CD14-positive monocyte (primary cell): ENCODE measurements at regions not wholly inside any gene's neighbourhood (a gene's known extent, or its start where the extent isn't known, plus 50 kb on each side); places are given as distances from the start of the nearest gene placed in this dataset.

Experiments
- DNase-seq, 3 donors: peaks; one replicate each; pipeline ENCODE4 v3.0.0-alpha.2; 2011 to 2022
- H2AFZ ChIP-seq: 2 replicates; pipeline ENCODE4 v1.6.0; 2012; ENCODE audit warnings: mild to moderate bottlenecking, low read depth, low read length, inconsistent platforms; ENCODE audit not compliant: insufficient read depth, poor library complexity, severe bottlenecking
- H3K27ac ChIP-seq, 2 donors: 1 replicate in 1 of 2; 2 replicates in 1 of 2; pipeline ENCODE4 v1.5.1; 2012 to 2013; ENCODE audit warnings: low read length in 2 of 2, control low read depth in 1 of 2, inconsistent platforms in 1 of 2, low read depth in 1 of 2, mild to moderate bottlenecking in 1 of 2
- H3K27me3 ChIP-seq, 2 donors: one replicate each; pipeline versions ENCODE4 v1.6.0 to v1.6.1; 2011 to 2013; ENCODE audit warnings: low read length in 2 of 2; ENCODE audit not compliant: control insufficient read depth in 2 of 2, insufficient read depth in 2 of 2
- H3K36me3 ChIP-seq, 2 donors: replicated peaks in 1 of 2; 1 replicate in 1 of 2; 2 replicates in 1 of 2; pipeline versions ENCODE4 v1.5.1 to v1.6.1; 2012 to 2013; ENCODE audit warnings: low read length in 2 of 2, control low read depth in 1 of 2, inconsistent platforms in 1 of 2, mild to moderate bottlenecking in 1 of 2; ENCODE audit not compliant: insufficient read depth in 2 of 2, control insufficient read depth in 1 of 2
- H3K4me1 ChIP-seq, 2 donors: 1 replicate in 1 of 2; 2 replicates in 1 of 2; pipeline versions ENCODE4 v1.5.1 to v1.6.1; 2012 to 2013; ENCODE audit warnings: low read length in 2 of 2, control low read depth in 1 of 2, inconsistent platforms in 1 of 2, mild to moderate bottlenecking in 1 of 2, moderate library complexity in 1 of 2; ENCODE audit not compliant: insufficient read depth in 2 of 2, control insufficient read depth in 1 of 2
- H3K4me2 ChIP-seq: replicated peaks from 2 replicates; pipeline ENCODE3; 2012; ENCODE audit warnings: low read length, moderate library complexity, mild to moderate bottlenecking; ENCODE audit not compliant: poor library complexity, severe bottlenecking; ENCODE audit errors: extremely low read depth
- H3K4me3 ChIP-seq, 3 experiments: fragments of 200-600 bp in 1 of 3; sonication (generic) in 1 of 3; replicated peaks in 1 of 3; 1 replicate in 2 of 3; 2 replicates in 1 of 3; pipeline ENCODE4 v1.5.1; 2011 to 2013; ENCODE audit warnings: low read length in 3 of 3, mild to moderate bottlenecking in 3 of 3, control low read depth in 2 of 3, low read depth in 2 of 3, inconsistent platforms in 1 of 3, moderate library complexity in 1 of 3
- H3K79me2 ChIP-seq: 2 replicates; pipeline ENCODE4 v1.6.0; 2012; ENCODE audit warnings: mild to moderate bottlenecking, control low read depth, inconsistent platforms, low read length, moderate library complexity; ENCODE audit not compliant: insufficient read depth
- H3K9ac ChIP-seq: 2 replicates; pipeline ENCODE4 v1.6.0; 2017; ENCODE audit warnings: low read length, mild to moderate bottlenecking; ENCODE audit not compliant: insufficient read depth, poor library complexity, severe bottlenecking
- H3K9me3 ChIP-seq, 2 donors: replicated peaks in 1 of 2; 1 replicate in 1 of 2; 2 replicates in 1 of 2; pipeline versions ENCODE4 v1.5.1 to v1.6.1; 2012 to 2013; ENCODE audit warnings: low read length in 2 of 2, control low read depth in 1 of 2; ENCODE audit not compliant: control insufficient read depth in 1 of 2, insufficient read depth in 1 of 2
- H4K20me1 ChIP-seq: 2 replicates; pipeline ENCODE4 v1.6.0; 2012; ENCODE audit warnings: mild to moderate bottlenecking, low read length, control low read depth, moderate library complexity; ENCODE audit not compliant: insufficient read depth
- H3K27ac Mint-ChIP-seq, 7 donors: one replicate each; pipeline ENCODE4 v1.8.0; 2020; ENCODE audit warnings: mild to moderate bottlenecking in 7 of 7, mixed read lengths in 7 of 7, moderate library complexity in 6 of 7, inconsistent platforms in 2 of 7
- H3K27me3 Mint-ChIP-seq, 3 donors: one replicate each; pipeline ENCODE4 v1.8.0; 2021 to 2022; ENCODE audit warnings: low read depth in 3 of 3, mild to moderate bottlenecking in 3 of 3, mixed read lengths in 3 of 3, moderate library complexity in 3 of 3, inconsistent platforms in 1 of 3
- H3K36me3 Mint-ChIP-seq, 2 donors: one replicate each; pipeline ENCODE4 v1.8.0; 2020; ENCODE audit warnings: mixed read lengths in 2 of 2, inconsistent platforms in 1 of 2, mild to moderate bottlenecking in 1 of 2
- H3K4me1 Mint-ChIP-seq: one replicate; pipeline ENCODE4 v1.8.0; 2020; ENCODE audit warnings: mild to moderate bottlenecking, mixed read lengths
- H3K4me3 Mint-ChIP-seq, 2 donors: one replicate each; pipeline ENCODE4 v1.8.0; 2020; ENCODE audit warnings: mild to moderate bottlenecking in 2 of 2, mixed read lengths in 2 of 2, moderate library complexity in 1 of 2
- H3K9me3 Mint-ChIP-seq, 7 donors: one replicate each; pipeline ENCODE4 v1.8.0; 2020 to 2022; ENCODE audit warnings: mixed read lengths in 7 of 7, mild to moderate bottlenecking in 6 of 7, moderate library complexity in 6 of 7, inconsistent platforms in 2 of 7
- WGBS: methylation state at CpG from one replicate; pipeline ENCODE4 v1.1.5; 2013; ENCODE audit warnings: missing lambda C conversion rate; ENCODE audit not compliant: insufficient coverage; 5-methylcytosine and 5-hydroxymethylcytosine counted together
- intact Hi-C, 2 donors: fragments of 100-400 bp; cut with micrococcal nuclease; formaldehyde crosslinking; loops; one replicate each; pipeline versions ENCODE4 v1.15.0 to v1.15.1; 2023
- TF ChIP-seq, protein P1 (sequence below): fragments of 200-600 bp; IDR thresholded peaks from one replicate; pipeline ENCODE4 v1.8.0; 2022; ENCODE audit warnings: antibody characterized with exemption, mild to moderate bottlenecking

DNA sequence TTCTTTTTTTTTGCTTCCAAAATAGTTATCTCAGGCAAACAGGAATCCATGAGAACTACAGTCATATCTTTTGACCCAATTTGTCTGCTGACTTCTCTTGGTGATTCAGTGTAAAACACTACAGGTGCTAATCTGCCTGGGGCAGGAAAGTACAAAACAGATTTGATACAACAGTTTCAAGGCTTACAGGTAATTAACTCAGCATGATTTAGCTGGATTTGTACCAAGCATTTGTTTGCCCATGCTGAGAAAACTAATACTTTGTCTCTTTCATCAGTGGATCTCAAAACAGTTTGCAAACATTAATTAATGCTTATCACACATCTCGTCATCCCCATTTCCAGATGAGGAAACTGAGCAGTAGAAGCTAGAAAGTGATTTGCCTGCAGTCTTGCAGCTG, 312.5 kb upstream of the SEMA6A start:
- TF ChIP-seq, protein P1, sequence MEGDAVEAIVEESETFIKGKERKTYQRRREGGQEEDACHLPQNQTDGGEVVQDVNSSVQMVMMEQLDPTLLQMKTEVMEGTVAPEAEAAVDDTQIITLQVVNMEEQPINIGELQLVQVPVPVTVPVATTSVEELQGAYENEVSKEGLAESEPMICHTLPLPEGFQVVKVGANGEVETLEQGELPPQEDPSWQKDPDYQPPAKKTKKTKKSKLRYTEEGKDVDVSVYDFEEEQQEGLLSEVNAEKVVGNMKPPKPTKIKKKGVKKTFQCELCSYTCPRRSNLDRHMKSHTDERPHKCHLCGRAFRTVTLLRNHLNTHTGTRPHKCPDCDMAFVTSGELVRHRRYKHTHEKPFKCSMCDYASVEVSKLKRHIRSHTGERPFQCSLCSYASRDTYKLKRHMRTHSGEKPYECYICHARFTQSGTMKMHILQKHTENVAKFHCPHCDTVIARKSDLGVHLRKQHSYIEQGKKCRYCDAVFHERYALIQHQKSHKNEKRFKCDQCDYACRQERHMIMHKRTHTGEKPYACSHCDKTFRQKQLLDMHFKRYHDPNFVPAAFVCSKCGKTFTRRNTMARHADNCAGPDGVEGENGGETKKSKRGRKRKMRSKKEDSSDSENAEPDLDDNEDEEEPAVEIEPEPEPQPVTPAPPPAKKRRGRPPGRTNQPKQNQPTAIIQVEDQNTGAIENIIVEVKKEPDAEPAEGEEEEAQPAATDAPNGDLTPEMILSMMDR, result no peak
- H3K27me3 ChIP-seq, result no peaks in the 10 kb centered on the region
- Mint-ChIP-seq H3K4me3 (no peak overlapping the region), H3K27ac (no peak overlapping the region), H3K9me3 (peaks cover 0 to 13% (median 2%) of the 10 kb centered on the region in 7 donors), H3K4me1 (no peaks in the 10 kb centered on the region), H3K27me3 (peaks cover 0 to 4% (median 0%) of the 10 kb centered on the region in 3 donors), H3K36me3 (no peaks in the 10 kb centered on the region)
- no peak overlapping the region for H3K27ac ChIP-seq
- H3K4me3 ChIP-seq, result no peak overlapping the region
- DNase-seq, result no peak
- intact Hi-C loops, result no loop called here
- no peak overlapping the region for H2AFZ ChIP-seq
- H3K9ac ChIP-seq, result no peak overlapping the region
- no CpG with 5 or more reads among the region's 1 CpG for WGBS
- H3K9me3 ChIP-seq, result peaks cover 2 to 4% of the 10 kb centered on the region in 2 donors
- no peaks in the 10 kb centered on the region for H3K4me1 ChIP-seq
- no peak overlapping the region for H3K4me2 ChIP-seq
- H3K79me2 ChIP-seq, result no peaks in the 10 kb centered on the region
- no peaks in the 10 kb centered on the region for H3K36me3 ChIP-seq
- no peaks in the 10 kb centered on the region for H4K20me1 ChIP-seq

DNA sequence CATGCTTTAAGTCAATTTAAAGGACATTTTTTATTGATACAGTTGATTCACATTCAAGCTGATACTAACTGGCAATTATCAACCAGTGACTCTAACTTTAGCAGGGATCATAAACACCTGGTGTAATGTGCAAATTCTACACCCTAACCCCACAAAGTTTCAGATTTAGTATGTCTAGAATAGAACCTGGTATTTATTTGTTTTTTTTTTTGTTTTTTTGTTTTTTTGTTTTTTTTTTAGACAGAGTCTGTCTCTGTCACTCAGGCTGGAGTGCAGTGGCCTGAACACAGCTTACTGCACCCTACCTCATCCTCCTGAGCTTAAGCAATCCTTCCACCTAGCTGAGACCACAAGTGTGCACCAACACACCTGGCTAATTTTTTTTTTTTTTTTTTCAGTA, 311.2 kb upstream of the SEMA6A start:
- TF ChIP-seq, protein P1, result no peak
- H3K27ac Mint-ChIP-seq, result no peak overlapping the region
- no peak overlapping the region for H3K9ac ChIP-seq
- no peaks in the 10 kb centered on the region for H4K20me1 ChIP-seq
- H3K79me2 ChIP-seq, result no peaks in the 10 kb centered on the region
- H2AFZ ChIP-seq, result no peak overlapping the region
- DNase-seq, result no peak
- no peaks in the 10 kb centered on the region for H3K27me3 ChIP-seq
- peaks cover 2 to 8% of the 10 kb centered on the region in 2 donors for H3K9me3 ChIP-seq
- H3K36me3 ChIP-seq, result no peaks in the 10 kb centered on the region
- H3K27ac ChIP-seq, result no peak overlapping the region
- H3K9me3 Mint-ChIP-seq, result peaks cover 0 to 12% (median 3%) of the 10 kb centered on the region in 7 donors
- H3K4me1 ChIP-seq, result no peaks in the 10 kb centered on the region
- H3K4me3 ChIP-seq, result no peak overlapping the region
- no peaks in the 10 kb centered on the region for H3K36me3 Mint-ChIP-seq
- no peak overlapping the region for H3K4me2 ChIP-seq
- H3K4me3 Mint-ChIP-seq, result no peak overlapping the region
- H3K4me1 Mint-ChIP-seq, result no peaks in the 10 kb centered on the region
- H3K27me3 Mint-ChIP-seq, result peaks cover 0 to 2% (median 0%) of the 10 kb centered on the region in 3 donors
- intact Hi-C loops, result no loop called here
